Osteocyte (in vitro differentiated cells): ENCODE measurements at regions not wholly inside any gene's neighbourhood (a gene's known extent, or its start where the extent isn't known, plus 50 kb on each side); places are given as distances from the start of the nearest gene placed in this dataset.

Experiments used
- DNase-seq: peaks from one replicate; pipeline ENCODE4 v3.0.0; 2021; ENCODE audit warnings: mixed read lengths; ENCODE audit not compliant: unreplicated experiment; ENCODE audit errors: extremely low spot score
- H3K27ac Mint-ChIP-seq: one replicate; pipeline ENCODE4 v1.8.0; 2021; ENCODE audit warnings: mild to moderate bottlenecking, mixed read lengths; ENCODE audit not compliant: unreplicated experiment
- H3K27me3 Mint-ChIP-seq: one replicate; pipeline ENCODE4 v1.8.0; 2021; ENCODE audit warnings: mixed read lengths; ENCODE audit not compliant: unreplicated experiment
- H3K36me3 Mint-ChIP-seq: one replicate; pipeline ENCODE4 v1.8.0; 2021; ENCODE audit warnings: mixed read lengths; ENCODE audit not compliant: unreplicated experiment
- H3K4me1 Mint-ChIP-seq: one replicate; pipeline ENCODE4 v1.8.0; 2021; ENCODE audit warnings: mixed read lengths; ENCODE audit not compliant: unreplicated experiment
- H3K4me3 Mint-ChIP-seq: one replicate; pipeline ENCODE4 v1.8.0; 2021; ENCODE audit warnings: mild to moderate bottlenecking, moderate library complexity, mixed read lengths; ENCODE audit not compliant: unreplicated experiment
- H3K9me3 Mint-ChIP-seq: one replicate; pipeline ENCODE4 v1.8.0; 2021; ENCODE audit warnings: mixed read lengths; ENCODE audit not compliant: unreplicated experiment
- CTCF ChIP-seq: fragments of 200-600 bp; sonication (generic); IDR thresholded peaks from 2 replicates; pipeline ENCODE4 v1.5.0; 2021; ENCODE audit warnings: antibody characterized with exemption, mild to moderate bottlenecking, moderate library complexity

- peaks cover 14% of the 10 kb centered on the region for H3K4me1 Mint-ChIP-seq
- H3K36me3 Mint-ChIP-seq: no peaks in the 10 kb centered on the region
- H3K9me3 Mint-ChIP-seq: no peaks in the 10 kb centered on the region
- DNase-seq: no peak
- H3K27ac Mint-ChIP-seq: no peak overlapping the region
- peak overlapping the region; percentile 74 for H3K4me3 Mint-ChIP-seq
- TF ChIP-seq CTCF: no peak
- H3K27me3 Mint-ChIP-seq: peaks cover 55% of the 10 kb centered on the region
Measured at GRCh38 chr6:27091661-27092315, 155.7 kb upstream of the PRSS16 start.

GRCh38 chr6:27092316-27092692, 155.2 kb upstream of the PRSS16 start:
- Mint-ChIP-seq H3K4me1 (peaks cover 19% of the 10 kb centered on the region), H3K4me3 (peak overlapping the region; percentile 74), H3K27ac (no peak overlapping the region), H3K9me3 (no peaks in the 10 kb centered on the region), H3K27me3 (peaks cover 55% of the 10 kb centered on the region), H3K36me3 (no peaks in the 10 kb centered on the region)
- no peak for TF ChIP-seq CTCF
- DNase-seq: no peak

- no peak for DNase-seq
- peaks cover 22% of the 10 kb centered on the region for H3K4me1 Mint-ChIP-seq
- no peak for TF ChIP-seq CTCF
- peaks cover 42% of the 10 kb centered on the region for H3K27me3 Mint-ChIP-seq
- peak overlapping the region; percentile 74 for H3K4me3 Mint-ChIP-seq
- no peak overlapping the region for H3K27ac Mint-ChIP-seq
- no peaks in the 10 kb centered on the region for H3K36me3 Mint-ChIP-seq
- H3K9me3 Mint-ChIP-seq: no peaks in the 10 kb centered on the region
Measured at GRCh38 chr6:27095914-27096313, 151.6 kb upstream of the PRSS16 start.

GRCh38 chr6:27096834-27097511, 150.5 kb upstream of the PRSS16 start:
- peak overlapping the region; percentile 74 for H3K4me3 Mint-ChIP-seq
- DNase-seq: no peak
- peaks cover 18% of the 10 kb centered on the region for H3K4me1 Mint-ChIP-seq
- no peak for TF ChIP-seq CTCF
- H3K36me3 Mint-ChIP-seq: no peaks in the 10 kb centered on the region
- peak overlapping the region; percentile 3 for H3K27ac Mint-ChIP-seq
- H3K27me3 Mint-ChIP-seq: peaks cover 39% of the 10 kb centered on the region
- no peaks in the 10 kb centered on the region for H3K9me3 Mint-ChIP-seq

- no peaks in the 10 kb centered on the region for H3K36me3 Mint-ChIP-seq
- H3K4me3 Mint-ChIP-seq: no peak overlapping the region
- peaks cover 11% of the 10 kb centered on the region for H3K4me1 Mint-ChIP-seq
- TF ChIP-seq CTCF: no peak
- DNase-seq: no peak
- H3K27ac Mint-ChIP-seq: no peak overlapping the region
- no peaks in the 10 kb centered on the region for H3K9me3 Mint-ChIP-seq
- H3K27me3 Mint-ChIP-seq: peaks cover 34% of the 10 kb centered on the region
Measured at GRCh38 chr6:27098956-27099355, 148.5 kb upstream of the PRSS16 start.
